ENCODE measurements at regions not wholly inside any gene's neighbourhood (a gene's known extent, or its start where the extent isn't known, plus 50 kb on each side); places are given as distances from the start of the nearest gene placed in this dataset.
A peak's percentile ranks its signal among the peaks of the same experiment; 100 is the strongest.

- H3K9me3 ChIP-seq (replicated peaks in 1 of 11), result no peaks in the 10 kb centered on the region
- H3K4me1 ChIP-seq, result peaks cover 0 to 2% (median 0%) of the 10 kb centered on the region in 10 experiments; a peak in 2 of 20 replicates
- H4K20me1 ChIP-seq, result 0 out of 22 replicates have a peak, but pooled peaks cover 0 to 7% (median 0%) of the 10 kb centered on the region in 11 experiments
- no peak overlapping the region for H3K4me3 ChIP-seq
- H3K27me3 ChIP-seq, result no peaks in the 10 kb centered on the region
- TF ChIP-seq Cebpa-rat (IDR thresholded peaks at IDR 0.05), result no peak
- no peak overlapping the region for H3K27ac ChIP-seq
- no peak overlapping the region for H3K4me2 ChIP-seq
- no peaks in the 10 kb centered on the region for H3K36me3 ChIP-seq
- peak overlapping the region in 1 of 11 experiments; percentile 31; a peak in 1 of 22 replicates for H3K9ac ChIP-seq
These were observed 260.3 kb upstream of the ADAMTS16 start for GRCh38 chr5:4879693-4880303.

DNA sequence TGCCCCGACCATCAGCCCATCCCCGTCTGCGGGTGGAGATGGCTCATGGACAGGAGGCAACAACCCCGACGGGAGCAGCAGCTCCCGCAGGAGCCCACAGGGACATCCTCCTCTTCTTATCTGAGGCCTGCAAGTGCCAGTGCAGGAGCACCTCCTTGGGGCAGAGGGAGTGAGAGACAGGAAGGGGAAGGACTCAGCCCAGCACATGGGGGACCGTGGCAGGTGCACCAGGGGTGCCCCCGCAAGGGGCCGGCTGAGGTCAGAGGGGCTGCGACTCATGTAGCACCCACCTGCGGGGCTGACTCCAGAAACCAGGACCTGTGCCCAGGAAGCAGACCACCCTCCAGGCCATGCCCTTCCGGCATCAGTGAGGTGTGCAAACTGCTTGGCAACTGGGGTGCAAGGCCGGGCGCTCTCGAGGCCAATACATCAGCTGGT, 259.8 kb upstream of the ADAMTS16 start:
- no peak overlapping the region for H3K4me3 ChIP-seq
- no peaks in the 10 kb centered on the region for H3K9me3 ChIP-seq (replicated peaks in 1 of 11)
- H3K27me3 ChIP-seq, result no peaks in the 10 kb centered on the region
- no peak for TF ChIP-seq Cebpa-rat (IDR thresholded peaks at IDR 0.05)
- no peak overlapping the region for H3K27ac ChIP-seq
- no peaks in the 10 kb centered on the region for H3K36me3 ChIP-seq
- H3K9ac ChIP-seq, result peak overlapping the region in 1 of 11 experiments; percentile 31; a peak in 1 of 22 replicates
- 0 out of 22 replicates have a peak, but pooled peaks cover 0 to 7% (median 0%) of the 10 kb centered on the region in 11 experiments for H4K20me1 ChIP-seq
- no peaks in the 10 kb centered on the region; a peak in 2 of 20 replicates for H3K4me1 ChIP-seq
- no peak overlapping the region for H3K4me2 ChIP-seq

DNA sequence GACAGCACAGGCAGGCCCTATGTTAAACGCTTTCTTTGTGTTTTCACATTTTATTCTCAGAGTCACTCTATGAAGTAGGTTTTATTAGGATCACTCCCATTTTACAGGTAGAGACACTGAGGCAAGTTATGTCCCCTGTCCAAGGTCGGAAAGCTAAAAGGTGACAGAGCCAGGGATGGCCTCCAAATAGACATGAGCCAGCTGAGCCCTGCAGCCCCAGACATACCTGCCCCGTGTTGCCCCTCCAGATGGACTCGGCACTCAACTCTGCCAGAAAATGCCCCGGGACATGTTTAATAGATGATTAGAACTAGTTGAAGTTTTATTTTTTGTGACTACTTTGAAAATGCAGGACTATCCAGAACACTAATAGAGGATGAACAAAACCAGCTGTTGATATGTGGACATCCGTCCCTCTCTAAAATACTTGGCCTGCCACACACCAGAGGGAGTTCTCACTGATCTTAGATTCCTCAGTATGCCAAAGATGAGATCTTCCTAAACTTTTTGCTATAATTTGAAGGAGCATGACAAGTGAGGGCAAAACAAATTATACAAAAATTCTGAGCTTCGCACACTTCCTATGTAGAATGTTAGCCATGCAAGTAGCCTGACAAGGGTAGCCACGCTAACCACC, 258.6 kb upstream of the ADAMTS16 start:
- no peak for TF ChIP-seq Cebpa-rat (IDR thresholded peaks at IDR 0.05)
- H4K20me1 ChIP-seq, result 0 out of 22 replicates have a peak, but pooled peaks cover 0 to 7% (median 0%) of the 10 kb centered on the region in 11 experiments
- no peak overlapping the region for H3K9ac ChIP-seq
- no peak overlapping the region for H3K4me2 ChIP-seq
- no peaks in the 10 kb centered on the region for H3K4me1 ChIP-seq
- H3K4me3 ChIP-seq, result no peak overlapping the region
- no peaks in the 10 kb centered on the region for H3K9me3 ChIP-seq (replicated peaks in 1 of 11)
- no peak overlapping the region for H3K27ac ChIP-seq
- no peaks in the 10 kb centered on the region for H3K27me3 ChIP-seq
- H3K36me3 ChIP-seq, result no peaks in the 10 kb centered on the region

- Histone ChIP-seq H3K27ac (no peak overlapping the region), H3K36me3 (no peaks in the 10 kb centered on the region), H3K27me3 (no peaks in the 10 kb centered on the region), H3K9ac (no peak overlapping the region), H3K4me3 (no peak overlapping the region), H3K4me1 (no peaks in the 10 kb centered on the region), H3K9me3 (replicated peaks in 1 of 11) (no peaks in the 10 kb centered on the region), H4K20me1 (0 out of 22 replicates have a peak, but pooled peaks cover 0 to 7% (median 0%) of the 10 kb centered on the region in 11 experiments), H3K4me2 (no peak overlapping the region)
- TF ChIP-seq Cebpa-rat (IDR thresholded peaks at IDR 0.05), result no peak
These were observed 257.9 kb upstream of the ADAMTS16 start for GRCh38 chr5:4882186-4882585.

GRCh38 chr5:4883360-4883759, 256.8 kb upstream of the ADAMTS16 start:
- Histone ChIP-seq H3K4me2 (no peak overlapping the region), H3K9me3 (replicated peaks in 1 of 11) (no peaks in the 10 kb centered on the region), H4K20me1 (0 out of 22 replicates have a peak, but pooled peaks cover 0 to 7% (median 0%) of the 10 kb centered on the region in 11 experiments), H3K4me3 (no peak overlapping the region), H3K27ac (no peak overlapping the region), H3K4me1 (no peaks in the 10 kb centered on the region), H3K9ac (no peak overlapping the region), H3K27me3 (no peaks in the 10 kb centered on the region), H3K36me3 (no peaks in the 10 kb centered on the region)
- no peak for TF ChIP-seq Cebpa-rat (IDR thresholded peaks at IDR 0.05)

DNA sequence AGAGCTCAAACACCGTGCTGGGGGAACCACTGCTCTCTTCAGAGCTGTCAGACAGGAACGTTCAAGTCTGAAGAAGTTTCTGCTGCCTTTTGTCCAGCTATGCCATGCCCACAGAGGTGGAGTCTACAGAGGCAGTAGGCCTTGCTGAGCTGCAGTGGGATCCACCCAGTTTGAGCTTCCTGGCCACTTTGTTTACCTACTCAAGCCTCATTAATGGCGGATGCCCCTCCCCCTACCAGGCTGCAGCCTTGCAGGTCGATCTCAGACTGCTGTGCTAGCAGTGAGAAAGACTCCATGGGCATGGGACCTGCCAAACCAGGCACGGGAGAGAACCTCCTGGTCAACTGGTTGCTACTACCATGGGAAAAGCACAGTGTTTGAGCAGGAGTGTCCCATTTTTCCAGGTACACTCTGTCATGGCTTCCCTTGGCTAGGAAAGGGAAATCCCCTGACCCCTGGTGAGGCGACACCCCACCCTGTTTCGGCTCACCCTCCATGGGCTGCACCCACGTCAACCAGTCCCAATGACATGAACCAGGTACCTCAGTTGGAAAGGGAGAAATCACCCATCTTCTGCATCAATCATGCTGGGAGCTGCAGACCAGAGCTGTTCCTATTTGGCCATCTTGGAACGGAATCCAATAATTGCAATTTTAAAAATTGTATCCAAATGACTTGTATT, 246.9 kb upstream of the ADAMTS16 start:
- H3K4me1 ChIP-seq, result peaks cover 0 to 6% (median 0%) of the 10 kb centered on the region in 10 experiments; a peak in 1 of 20 replicates
- TF ChIP-seq Cebpa-rat (IDR thresholded peaks at IDR 0.05), result no peak
- no peak overlapping the region for H3K4me3 ChIP-seq
- H3K9ac ChIP-seq, result no peak overlapping the region
- no peaks in the 10 kb centered on the region for H3K27me3 ChIP-seq
- no peaks in the 10 kb centered on the region for H4K20me1 ChIP-seq
- H3K27ac ChIP-seq, result no peak overlapping the region
- no peak overlapping the region for H3K4me2 ChIP-seq
- H3K36me3 ChIP-seq, result no peaks in the 10 kb centered on the region
- peaks cover 0 to 5% (median 0%) of the 10 kb centered on the region in 11 experiments; a peak in 4 of 22 replicates for H3K9me3 ChIP-seq (replicated peaks in 1 of 11)

DNA sequence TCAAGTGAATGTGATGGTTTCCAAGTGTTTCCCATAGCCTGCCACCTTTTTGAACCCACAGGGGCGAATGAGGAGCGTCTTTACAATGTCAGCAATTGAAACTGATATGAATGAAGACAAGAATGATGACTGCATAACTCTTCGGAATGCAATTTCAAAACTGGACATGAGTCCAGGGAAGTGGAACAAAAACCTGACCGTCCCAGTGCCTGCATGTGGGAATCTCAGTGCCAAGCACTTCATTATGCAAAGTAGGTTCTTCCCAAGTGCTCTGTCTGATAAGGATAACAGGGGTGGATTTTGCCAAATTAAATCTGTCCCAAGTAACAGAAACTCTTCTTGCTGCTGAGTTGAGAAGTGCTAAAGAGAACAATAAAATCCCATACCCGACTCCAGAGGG, 243.8 kb upstream of the ADAMTS16 start:
- Histone ChIP-seq H3K27me3 (no peaks in the 10 kb centered on the region), H3K27ac (no peak overlapping the region), H3K36me3 (no peaks in the 10 kb centered on the region), H4K20me1 (no peaks in the 10 kb centered on the region), H3K4me2 (no peak overlapping the region), H3K9me3 (replicated peaks in 1 of 11) (peaks cover 0 to 5% (median 0%) of the 10 kb centered on the region in 11 experiments; a peak in 4 of 22 replicates), H3K4me3 (no peak overlapping the region), H3K9ac (no peak overlapping the region), H3K4me1 (peaks cover 0 to 6% (median 0%) of the 10 kb centered on the region in 10 experiments; a peak in 1 of 20 replicates)
- no peak for TF ChIP-seq Cebpa-rat (IDR thresholded peaks at IDR 0.05)

DNA sequence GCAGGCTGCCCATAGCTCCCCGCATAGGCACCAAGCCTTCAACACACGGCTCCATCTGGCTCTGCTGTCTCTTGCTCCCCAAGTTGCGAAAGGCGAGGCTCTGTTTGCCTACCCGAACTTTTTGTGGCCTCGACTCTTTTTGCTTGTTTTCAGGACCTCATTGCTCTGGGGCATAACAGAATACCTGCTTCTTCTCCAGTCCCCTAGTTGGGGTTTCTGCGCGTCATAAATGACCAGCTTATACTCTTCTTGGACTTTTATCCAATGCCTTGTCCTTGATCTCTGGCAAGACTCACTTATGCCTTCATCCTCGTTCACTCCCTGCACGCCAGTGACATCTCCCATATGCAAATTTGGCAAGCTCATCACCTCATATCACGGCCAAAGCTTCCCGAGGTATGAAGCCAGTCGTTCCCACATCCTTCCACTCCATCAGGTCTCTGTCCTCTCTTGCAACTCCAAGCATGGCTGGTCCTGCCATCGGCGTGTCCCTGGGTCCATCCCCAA, 238.8 kb upstream of the ADAMTS16 start:
- Histone ChIP-seq H3K4me3 (no peak overlapping the region), H3K4me1 (peaks cover 0 to 6% (median 0%) of the 10 kb centered on the region in 10 experiments; a peak in 1 of 20 replicates), H4K20me1 (no peaks in the 10 kb centered on the region), H3K27me3 (no peaks in the 10 kb centered on the region), H3K27ac (no peak overlapping the region), H3K36me3 (no peaks in the 10 kb centered on the region), H3K9ac (no peak overlapping the region), H3K4me2 (no peak overlapping the region), H3K9me3 (replicated peaks in 1 of 11) (no peaks in the 10 kb centered on the region)
- TF ChIP-seq Cebpa-rat (IDR thresholded peaks at IDR 0.05), result no peak

GRCh38 chr5:4901924-4902323, 238.2 kb upstream of the ADAMTS16 start:
- H4K20me1 ChIP-seq, result no peaks in the 10 kb centered on the region
- no peak for TF ChIP-seq Cebpa-rat (IDR thresholded peaks at IDR 0.05)
- H3K4me1 ChIP-seq, result peaks cover 0 to under 1% (median 0%) of the 10 kb centered on the region in 10 experiments; a peak in 1 of 20 replicates
- H3K27ac ChIP-seq, result no peak overlapping the region
- no peak overlapping the region for H3K9ac ChIP-seq
- H3K4me2 ChIP-seq, result no peak overlapping the region
- no peaks in the 10 kb centered on the region for H3K36me3 ChIP-seq
- H3K27me3 ChIP-seq, result no peaks in the 10 kb centered on the region
- H3K9me3 ChIP-seq (replicated peaks in 1 of 11), result no peaks in the 10 kb centered on the region
- no peak overlapping the region for H3K4me3 ChIP-seq

Measured in BLaER1 treated with 17β-estradiol and CSF1 and Interleukin-3, amounts not matched to agents 10 nM and 100 nM (cell line).